Mucosa of descending colon (tissue), 3 donors: ENCODE measurements at regions not wholly inside any gene's neighbourhood (a gene's known extent, or its start where the extent isn't known, plus 50 kb on each side); places are given as distances from the start of the nearest gene placed in this dataset.
"Not testable (repeated sequence)": the region's sequence is repeated elsewhere in the genome, so short reads cannot be mapped to it uniquely, and the experiment has no call there.

Source experiments
- ATAC-seq: fragments of 200-7000 bp; cut with Tn5 transposase; one replicate; pipeline ENCODE4 v1.9.1; 2020; ENCODE audit warnings: mild to moderate bottlenecking, moderate library complexity
- DNase-seq, 3 donors: peaks; one replicate each; pipeline ENCODE4 v3.0.0-alpha.2; 2020
- H3K36me3 ChIP-seq: fragments of 200-600 bp; one replicate; pipeline ENCODE4 v1.8.0; 2021; ENCODE audit warnings: low read depth, mild to moderate bottlenecking
- H3K4me1 ChIP-seq: fragments of 200-600 bp; one replicate; pipeline ENCODE4 v1.8.0; 2021; ENCODE audit warnings: low read depth, mild to moderate bottlenecking
- H3K4me3 ChIP-seq: fragments of 200-600 bp; one replicate; pipeline ENCODE4 v1.8.0; 2021; ENCODE audit warnings: mild to moderate bottlenecking
- H3K9me3 ChIP-seq: fragments of 200-600 bp; one replicate; pipeline ENCODE4 v1.8.0; 2021; ENCODE audit warnings: mild to moderate bottlenecking
- intact Hi-C, 2 donors: fragments of 100-400 bp; cut with DNase I in 1 of 2; cut with micrococcal nuclease in 1 of 2; formaldehyde crosslinking; loops; one replicate each; pipeline versions ENCODE4 v1.11.0 to v1.11.1; 2022; cut with DNase I, micrococcal nuclease
- TF ChIP-seq, protein P1 (sequence below): fragments of 200-600 bp; IDR thresholded peaks from one replicate; pipeline ENCODE4 v1.8.0; 2022; ENCODE audit warnings: antibody characterized with exemption, mild to moderate bottlenecking
- donor health status: DM: no; HTN: no; CAD: no; lungs with moderate emphysema.
- donor health status: DM: no; HTN: no; CAD: no.
- donor health status: DM: no; HTN: yes; CAD: no.

DNA sequence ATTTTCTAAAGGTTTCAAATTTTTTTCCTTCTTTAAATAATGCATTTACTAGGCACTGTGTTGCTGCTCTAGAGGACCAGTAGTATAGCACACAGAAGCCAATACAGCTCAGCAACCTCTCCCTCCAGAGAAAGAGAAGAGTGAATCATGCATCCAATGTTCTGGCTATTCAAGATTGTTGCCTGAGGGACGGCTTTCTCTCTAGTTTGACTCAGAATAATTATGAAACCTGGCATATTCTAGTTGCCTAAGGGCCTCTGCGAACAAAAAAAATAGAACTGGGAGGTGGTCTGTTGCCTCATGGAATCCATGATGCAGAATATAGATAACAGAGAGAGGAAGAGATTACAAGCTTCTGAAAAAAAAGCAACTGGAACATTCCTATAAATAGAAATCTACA is 1233.3 kb upstream of the PABPC4L start:
- DNase-seq (no peak), ATAC-seq (no peak)
- TF ChIP-seq, protein P1, sequence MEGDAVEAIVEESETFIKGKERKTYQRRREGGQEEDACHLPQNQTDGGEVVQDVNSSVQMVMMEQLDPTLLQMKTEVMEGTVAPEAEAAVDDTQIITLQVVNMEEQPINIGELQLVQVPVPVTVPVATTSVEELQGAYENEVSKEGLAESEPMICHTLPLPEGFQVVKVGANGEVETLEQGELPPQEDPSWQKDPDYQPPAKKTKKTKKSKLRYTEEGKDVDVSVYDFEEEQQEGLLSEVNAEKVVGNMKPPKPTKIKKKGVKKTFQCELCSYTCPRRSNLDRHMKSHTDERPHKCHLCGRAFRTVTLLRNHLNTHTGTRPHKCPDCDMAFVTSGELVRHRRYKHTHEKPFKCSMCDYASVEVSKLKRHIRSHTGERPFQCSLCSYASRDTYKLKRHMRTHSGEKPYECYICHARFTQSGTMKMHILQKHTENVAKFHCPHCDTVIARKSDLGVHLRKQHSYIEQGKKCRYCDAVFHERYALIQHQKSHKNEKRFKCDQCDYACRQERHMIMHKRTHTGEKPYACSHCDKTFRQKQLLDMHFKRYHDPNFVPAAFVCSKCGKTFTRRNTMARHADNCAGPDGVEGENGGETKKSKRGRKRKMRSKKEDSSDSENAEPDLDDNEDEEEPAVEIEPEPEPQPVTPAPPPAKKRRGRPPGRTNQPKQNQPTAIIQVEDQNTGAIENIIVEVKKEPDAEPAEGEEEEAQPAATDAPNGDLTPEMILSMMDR: no peak
- Histone ChIP-seq H3K36me3 (no peaks in the 10 kb centered on the region), H3K4me3 (no peak overlapping the region), H3K9me3 (peaks cover 3% of the 10 kb centered on the region), H3K4me1 (no peaks in the 10 kb centered on the region)
- intact Hi-C loops: no loop called here

DNA sequence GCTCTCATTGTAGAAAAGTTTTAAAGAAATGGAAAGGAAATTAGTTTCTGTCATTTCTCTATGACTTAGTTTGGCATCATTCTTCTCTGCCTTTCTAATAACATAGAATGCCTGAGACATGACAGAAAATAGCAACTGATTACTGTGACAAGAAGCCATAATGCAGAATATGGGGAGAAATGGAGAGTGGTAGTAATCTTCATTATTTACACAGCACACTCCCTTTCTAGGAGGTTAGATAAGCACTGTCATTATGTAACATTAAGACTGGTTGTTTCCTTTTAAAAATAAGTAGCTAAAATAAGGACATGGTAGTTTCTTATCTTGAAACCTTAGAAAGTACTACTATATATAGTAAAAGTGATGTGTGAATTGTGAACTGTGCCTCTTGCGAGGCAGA is 1227.9 kb upstream of the PABPC4L start:
- no peak for DNase-seq
- TF ChIP-seq, protein P1: no peak
- no peaks in the 10 kb centered on the region for H3K9me3 ChIP-seq
- intact Hi-C loops: no loop called here
- H3K36me3 ChIP-seq: no peaks in the 10 kb centered on the region
- ATAC-seq: no peak
- no peaks in the 10 kb centered on the region for H3K4me1 ChIP-seq
- no peak overlapping the region for H3K4me3 ChIP-seq

DNA sequence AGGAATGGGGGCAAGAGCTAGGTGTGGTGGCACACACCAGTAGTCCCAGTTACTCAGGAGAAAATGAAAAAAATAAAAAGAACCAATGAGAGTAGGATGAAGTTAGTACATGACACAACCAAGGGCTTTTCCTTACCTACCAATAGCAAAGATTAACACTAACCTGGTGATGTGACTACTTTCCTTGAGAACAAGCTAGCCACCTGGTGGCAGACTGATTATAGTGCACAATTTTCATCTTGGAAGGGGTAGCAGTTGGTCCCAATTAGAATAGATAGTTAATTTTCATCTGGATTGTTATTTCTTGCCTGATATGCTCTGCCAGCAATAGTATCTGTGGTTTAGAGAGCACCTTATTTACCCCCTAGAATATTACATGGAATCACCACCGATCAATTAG is 1216.8 kb upstream of the PABPC4L start:
- no peaks in the 10 kb centered on the region for H3K4me1 ChIP-seq
- intact Hi-C loops: no loop called here
- TF ChIP-seq, protein P1: no peak
- H3K4me3 ChIP-seq: no peak overlapping the region
- ATAC-seq (no peak), DNase-seq (no peak)
- H3K36me3 ChIP-seq: no peaks in the 10 kb centered on the region
- no peaks in the 10 kb centered on the region for H3K9me3 ChIP-seq

DNA sequence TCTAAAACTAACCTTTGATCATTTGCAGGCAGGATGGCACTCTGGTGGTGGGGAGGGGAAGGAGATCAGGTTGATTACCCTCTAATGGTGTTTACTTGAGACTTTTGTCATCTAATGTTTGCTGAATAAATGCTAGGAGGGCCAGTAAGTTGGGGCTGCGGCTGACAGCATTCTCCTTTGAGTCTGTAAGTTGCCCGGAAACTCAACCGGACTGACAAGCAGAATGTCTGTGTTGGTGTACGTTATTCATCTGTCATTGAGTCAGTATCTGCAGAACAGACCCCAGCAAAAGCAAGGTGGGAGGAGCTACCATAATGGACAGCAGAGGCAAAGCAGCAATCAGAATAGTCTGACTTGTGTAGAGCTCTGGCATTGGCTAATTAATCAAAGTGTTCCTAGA is 1210.6 kb upstream of the PABPC4L start:
- ATAC-seq: no peak
- H3K4me1 ChIP-seq: no peaks in the 10 kb centered on the region
- no peaks in the 10 kb centered on the region for H3K9me3 ChIP-seq
- H3K36me3 ChIP-seq: no peaks in the 10 kb centered on the region
- TF ChIP-seq, protein P1: no peak
- intact Hi-C loops: no loop called here
- no peak overlapping the region for H3K4me3 ChIP-seq
- DNase-seq: no peak

DNA sequence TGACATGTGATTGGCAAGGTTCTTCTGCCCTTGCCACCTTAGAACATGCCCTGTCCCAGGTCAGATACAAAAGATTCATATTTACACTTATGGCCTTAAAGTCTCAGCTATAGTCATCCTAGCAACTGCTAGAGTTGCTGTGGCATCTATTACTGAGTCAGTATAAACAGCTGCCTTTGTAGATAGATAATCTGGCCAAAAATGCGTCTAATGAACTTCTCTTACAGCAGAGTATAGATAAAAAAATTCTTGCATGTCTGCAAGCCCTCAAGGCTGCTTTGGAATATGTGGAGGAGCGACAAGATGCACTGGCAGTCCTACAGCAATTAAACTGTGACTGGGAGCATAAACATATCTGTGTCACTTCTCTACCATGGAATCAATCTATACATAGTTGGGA is 1209.7 kb upstream of the PABPC4L start:
- intact Hi-C loops: no loop called here
- peaks cover 4% of the 10 kb centered on the region for H3K9me3 ChIP-seq
- TF ChIP-seq, protein P1: no peak
- H3K4me1 ChIP-seq: no peaks in the 10 kb centered on the region
- no peaks in the 10 kb centered on the region for H3K36me3 ChIP-seq
- ATAC-seq (no peak), DNase-seq (no peak)
- no peak overlapping the region for H3K4me3 ChIP-seq

DNA sequence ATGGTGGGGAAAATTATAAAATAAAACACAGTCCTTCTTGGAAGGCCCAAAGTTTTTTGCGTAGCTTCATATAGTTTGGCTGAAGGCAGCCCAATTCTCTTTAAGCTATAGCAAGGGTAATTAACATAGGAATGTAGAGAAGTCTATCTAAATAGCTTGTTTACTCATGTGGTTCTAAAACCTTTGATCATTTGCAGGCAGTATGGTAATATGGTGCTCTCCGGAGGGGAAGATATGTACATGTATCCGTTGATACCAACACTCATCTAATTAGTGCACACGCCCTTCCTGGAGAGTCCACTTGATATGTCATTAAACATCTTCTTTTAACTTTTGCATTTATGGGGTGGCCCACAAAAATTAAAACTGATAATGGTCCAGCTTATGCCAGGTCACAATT is 1207.7 kb upstream of the PABPC4L start:
- H3K9me3 ChIP-seq, H3K4me1 ChIP-seq, DNase-seq, ATAC-seq, H3K4me3 ChIP-seq, intact Hi-C loops, H3K36me3 ChIP-seq: not testable (repeated sequence)
